GM21737 (cell line): ENCODE measurements at regions not wholly inside any gene's neighbourhood (a gene's known extent, or its start where the extent isn't known, plus 50 kb on each side); places are given as distances from the start of the nearest gene placed in this dataset.
"Not testable (repeated sequence)": the region's sequence is repeated elsewhere in the genome, so short reads cannot be mapped to it uniquely, and the experiment has no call there.

ENCODE experiments used
- ATAC-seq: cut with Tn5 transposase; IDR thresholded peaks from one replicate; pipeline ENCODE4 v1.9.1; 2021; ENCODE audit warnings: mild to moderate bottlenecking, moderate library complexity; ENCODE audit not compliant: unreplicated experiment

DNA sequence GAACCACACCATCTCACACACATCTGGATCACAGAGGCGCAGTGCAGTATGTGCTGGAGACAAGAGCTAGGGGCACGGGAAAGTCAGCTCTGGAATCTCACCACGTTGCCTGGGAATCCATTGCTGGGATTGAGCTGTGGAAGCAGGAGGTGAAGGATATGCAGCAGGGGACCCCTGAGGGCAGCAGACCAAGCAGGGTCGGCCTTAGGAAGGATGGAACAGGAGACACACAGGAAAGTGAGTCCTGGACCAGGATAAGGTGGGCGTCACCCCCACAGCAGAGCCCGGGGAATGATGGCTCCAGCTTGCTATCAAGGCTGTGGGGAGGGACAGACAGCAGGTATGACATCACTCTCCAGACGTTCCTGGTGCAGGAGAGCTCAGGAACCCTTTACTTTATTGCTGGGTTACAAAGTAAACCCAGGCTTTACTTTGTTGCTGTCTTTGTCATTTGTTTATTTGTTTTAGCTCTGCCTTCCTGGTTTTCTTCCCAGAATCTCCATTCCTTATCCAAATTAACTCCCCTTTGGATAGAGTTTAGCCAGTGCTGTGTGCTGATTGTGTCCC lies 329.8 kb upstream of the MYT1L start:
- ATAC-seq, result no peak

DNA sequence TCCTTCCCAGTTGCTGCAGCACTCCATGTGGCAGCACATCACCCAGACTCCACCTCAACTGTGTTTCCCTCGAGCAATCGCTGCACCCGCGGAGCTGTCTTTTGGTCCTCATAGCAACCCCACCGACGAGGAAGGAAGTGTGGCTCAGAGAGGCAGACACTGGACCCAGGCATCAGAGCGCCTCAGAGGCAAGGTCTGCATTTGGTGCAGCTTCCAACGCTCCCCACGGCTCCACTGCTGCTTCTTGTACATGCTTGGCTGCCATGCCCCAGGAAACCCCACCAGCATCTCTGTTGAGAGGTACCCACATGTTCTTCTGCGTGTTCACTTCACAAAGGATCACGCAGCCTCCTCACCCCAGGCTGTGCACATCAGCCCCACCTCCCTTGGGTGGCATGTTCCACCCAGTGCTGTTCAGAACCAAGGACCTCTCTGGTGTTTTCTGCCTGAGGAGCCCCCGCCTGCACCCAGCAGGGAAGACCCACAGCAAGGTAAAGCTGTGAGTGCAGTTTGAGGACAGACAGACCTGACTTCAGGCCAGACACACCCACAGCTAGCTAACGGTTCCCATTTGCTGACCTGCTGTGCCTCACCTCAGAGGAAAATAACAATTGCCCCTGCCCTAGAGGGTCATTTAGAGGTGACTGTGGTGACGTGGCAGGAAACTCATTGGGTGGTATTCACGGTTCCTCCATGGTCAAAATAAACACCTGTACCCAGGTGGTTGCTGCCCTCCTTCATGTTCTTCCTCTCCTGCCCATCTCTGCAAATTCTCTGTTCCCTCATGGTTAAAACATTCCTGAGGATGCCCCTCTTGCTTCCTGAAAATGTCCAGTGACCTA lies 326.3 kb upstream of the MYT1L start:
- ATAC-seq, result no peak

DNA sequence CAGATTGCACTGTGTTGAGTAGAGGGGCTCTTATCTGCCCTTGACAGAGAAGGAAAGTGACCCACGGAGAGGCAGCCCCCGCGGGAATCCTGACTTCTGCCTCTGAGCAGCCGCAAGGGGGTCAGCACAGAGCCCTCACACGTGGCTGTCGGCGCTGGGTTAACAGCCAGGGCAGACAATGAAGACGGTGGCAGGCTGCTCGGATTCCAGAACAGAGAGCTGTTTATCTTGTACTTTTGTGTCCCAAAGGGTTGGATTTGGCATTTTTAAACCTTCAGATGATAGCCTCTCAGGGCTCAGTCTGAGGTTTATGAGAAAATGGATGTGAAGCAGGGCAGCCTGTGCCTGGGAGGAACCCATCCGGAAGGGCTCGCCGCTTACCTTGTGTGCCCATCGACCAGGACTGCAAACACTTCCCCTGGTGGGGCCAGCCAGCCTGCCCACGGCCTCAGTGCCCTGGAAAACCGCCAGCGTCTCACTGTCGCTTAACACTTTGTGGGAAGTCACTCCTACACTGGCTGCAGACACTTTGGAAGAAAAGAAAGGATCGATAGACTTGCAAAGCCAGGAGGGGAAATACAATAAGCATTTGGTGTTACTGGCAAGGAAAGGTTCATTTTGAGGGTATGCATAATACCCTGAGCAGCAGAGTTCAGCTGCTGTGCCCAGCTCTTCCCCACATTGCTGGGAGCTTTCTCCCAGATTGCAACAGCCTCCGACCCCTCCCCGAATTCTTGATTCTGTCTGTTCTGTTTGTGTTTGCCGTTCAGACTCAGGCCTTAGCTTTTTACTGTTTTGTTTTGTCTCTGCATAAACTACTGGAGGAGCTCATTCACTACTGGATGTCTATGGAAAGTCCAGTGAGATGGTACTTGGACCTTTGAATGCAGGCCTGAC lies 325.3 kb upstream of the MYT1L start:
- ATAC-seq, result no peak

DNA sequence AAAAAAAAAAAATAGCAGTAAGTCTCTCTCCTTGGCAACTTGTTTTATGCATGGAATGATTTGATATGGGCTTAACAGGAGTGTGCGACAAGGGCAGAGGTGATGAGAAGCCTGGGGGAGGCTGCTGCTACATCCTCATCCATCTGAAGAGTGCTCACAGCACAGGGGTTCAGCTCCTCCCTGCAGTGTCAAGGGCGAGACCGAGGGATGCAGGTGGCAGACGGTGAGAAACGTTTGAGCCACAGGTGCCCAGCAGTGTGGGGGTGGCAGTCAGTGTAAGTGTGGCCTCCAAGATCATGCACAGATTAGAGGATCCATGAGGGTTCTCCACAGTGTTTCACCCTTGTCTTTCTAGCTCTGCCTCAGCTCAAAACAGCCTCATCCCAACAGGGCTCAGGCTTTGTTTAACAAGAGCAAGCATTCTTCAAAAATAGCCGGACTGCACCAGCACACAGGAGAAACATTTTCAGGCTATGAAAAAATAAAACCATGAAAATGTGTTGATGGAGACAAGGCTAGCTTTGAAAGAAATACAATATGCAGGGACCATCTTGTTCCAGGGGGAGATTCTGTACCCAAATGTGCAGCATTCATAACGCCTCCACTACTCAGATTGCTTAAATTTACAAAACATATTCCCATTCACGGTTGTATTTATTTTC lies 324.5 kb upstream of the MYT1L start:
- ATAC-seq, result no peak

DNA sequence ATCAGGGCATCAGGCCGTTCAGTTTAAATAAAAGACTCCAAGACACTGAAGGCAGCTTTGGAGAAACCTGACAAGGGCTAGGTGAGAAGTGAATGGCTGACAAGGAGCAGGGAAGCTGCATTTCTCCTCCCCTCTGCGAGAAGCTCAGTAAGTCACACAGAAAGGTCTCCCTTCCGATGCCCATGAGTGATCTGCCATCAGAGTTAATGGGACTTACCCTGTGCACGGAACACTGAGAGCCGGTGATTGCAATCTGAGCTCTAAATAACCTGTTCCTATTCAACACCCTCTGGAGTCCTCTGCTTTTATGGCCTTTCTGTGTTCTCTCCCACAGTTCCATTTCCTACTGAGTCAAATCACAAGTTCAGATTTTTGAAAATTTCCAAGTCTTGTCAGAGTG lies 322.2 kb upstream of the MYT1L start:
- no peak for ATAC-seq

DNA sequence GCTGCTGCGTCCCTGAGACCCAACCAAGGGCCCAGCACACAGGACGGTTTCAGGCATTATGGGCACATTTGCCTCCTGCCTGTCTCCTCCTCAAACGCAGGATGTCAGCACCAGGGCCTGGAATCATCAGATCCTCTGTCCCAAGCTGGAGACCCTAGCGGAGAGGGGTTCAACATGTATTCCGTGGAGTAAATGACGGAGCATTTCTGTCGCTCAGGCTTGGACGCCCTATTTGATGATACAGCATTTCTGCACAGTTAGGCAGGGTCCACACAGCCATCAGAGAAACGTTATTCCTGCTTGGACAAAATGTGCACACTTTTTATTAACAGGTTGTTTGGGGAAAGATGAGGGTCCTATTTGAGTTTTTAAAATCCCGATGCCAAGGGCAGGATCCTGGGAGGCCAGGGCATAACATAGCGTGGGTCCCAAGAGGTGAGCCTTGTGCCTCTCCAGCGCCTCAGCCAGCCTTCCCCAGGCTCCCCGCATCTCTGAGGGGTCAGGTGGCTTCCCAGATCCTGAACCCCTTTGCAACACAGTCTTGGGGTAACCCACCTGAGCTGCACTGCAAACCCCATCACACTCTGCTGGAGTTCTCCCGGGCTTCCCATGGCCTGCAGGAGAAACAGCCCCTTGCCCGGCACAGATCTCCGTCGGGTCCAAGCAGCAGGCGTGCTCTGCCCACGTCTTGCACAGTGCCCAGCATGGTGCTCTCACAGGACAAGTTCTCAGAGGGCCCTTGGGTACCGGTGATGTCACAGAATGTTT lies 319.7 kb upstream of the MYT1L start:
- no peak for ATAC-seq

DNA sequence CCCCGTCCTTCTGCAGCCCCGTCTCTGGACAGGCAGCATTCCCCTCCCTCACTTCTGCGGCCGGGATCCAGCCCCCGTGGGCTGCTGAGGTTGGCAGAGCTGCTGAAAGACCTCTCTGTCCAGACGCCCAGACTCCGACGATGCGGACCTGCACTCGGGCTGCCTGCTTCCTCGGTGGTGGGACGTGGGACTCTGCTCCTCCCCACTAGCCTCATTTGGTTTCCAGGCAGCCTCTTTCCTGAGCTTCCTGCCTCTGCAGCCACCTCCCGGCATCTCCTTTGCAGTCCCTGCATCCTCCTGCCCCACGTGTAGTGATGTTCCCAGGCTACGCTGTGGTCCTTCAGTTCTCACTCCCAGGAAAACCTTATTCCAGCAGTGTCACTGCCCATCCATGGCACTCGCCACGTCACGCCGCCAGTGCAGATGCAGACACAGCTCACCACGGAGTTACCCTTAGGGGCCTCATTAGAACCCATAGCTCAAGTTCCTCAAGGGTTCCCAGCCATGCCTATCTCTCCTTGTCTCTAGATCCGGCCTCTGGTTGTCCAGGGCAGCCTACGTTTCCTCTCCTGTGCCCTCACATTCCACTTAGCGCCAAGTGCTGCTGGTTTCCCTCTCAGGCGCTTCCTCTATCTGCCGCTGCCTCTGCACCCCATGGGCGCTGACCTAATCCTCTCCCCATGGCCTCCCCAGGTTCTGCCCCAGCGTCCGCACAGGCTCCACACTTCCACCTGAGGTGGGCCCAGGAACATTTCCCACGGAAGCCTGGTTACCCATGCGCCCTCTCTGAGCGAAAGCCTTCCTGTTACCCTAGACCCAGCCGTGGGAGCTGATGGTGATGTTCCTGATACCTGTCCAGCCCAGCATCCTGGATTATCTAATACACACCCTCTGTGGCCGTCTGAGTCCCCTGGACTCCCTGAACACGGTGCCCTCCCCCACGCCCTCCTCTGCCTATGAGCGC lies 318.3 kb upstream of the MYT1L start:
- no peak for ATAC-seq

DNA sequence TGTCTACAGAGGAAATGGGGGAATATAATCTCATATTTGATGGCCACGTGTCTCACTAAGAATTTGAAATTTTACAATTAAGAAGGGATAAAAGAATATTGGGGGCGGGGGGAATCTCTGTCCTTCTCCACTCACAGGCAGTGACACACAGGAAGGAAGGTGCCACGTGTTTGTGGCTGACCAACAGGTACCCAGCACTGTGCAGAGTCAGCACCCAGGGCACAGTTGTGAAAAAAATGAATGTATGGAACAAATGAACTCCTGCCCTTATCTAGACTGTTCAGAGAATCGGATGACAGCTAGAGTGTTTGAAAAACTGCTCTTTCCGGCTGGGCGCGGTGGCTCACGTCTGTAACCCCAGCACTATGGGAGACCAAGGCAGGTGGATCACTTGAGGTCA lies 317.0 kb upstream of the MYT1L start:
- ATAC-seq, result no peak

DNA sequence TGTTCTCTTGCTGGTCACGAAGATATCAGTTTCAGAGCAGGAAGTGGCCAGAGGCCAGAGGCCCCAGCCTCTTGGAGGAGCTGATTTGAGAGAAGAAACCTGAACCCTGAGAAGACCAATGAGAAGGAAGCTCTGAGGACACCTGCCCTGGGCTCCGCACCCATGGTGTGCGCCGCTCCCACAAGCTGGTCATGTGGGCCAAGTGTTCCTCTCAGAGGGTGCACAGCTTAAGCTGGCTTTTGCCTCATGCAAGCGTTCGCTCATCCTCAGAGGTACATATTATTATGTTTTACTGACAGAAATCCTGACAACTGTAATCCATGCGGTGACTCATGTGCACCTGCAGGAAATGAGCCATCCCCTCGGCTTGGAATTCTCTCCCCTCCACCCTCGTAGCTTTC lies 316.1 kb upstream of the MYT1L start:
- ATAC-seq, result no peak

DNA sequence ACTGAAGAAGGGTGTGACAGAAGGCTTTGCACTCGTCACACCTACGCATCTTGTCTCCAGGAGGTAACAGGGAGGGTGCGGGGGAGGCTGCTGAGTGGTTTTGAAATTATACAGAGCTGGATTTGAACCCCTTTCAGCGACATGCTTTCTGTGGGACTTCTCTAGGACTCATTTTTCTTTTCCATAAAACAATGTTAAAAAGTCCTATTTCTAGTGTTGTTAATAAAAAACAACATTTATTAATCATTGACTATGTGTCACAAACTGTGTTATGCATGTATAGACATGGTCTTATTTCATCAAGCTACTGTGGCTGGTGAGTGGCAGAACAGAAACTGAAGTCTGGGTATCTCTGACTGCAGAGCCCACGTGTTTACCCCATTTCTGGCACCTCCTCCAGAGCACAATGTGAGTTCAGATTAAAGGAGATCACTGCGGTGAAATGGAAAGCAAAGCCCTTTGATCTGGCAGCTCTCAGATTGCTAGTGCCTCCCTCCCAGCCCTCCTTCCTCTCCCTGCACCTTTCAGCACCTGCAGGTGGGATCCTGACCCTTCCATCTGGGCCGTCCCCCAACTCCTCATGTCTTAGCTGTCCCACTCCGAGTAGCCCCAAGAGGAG lies 315.5 kb upstream of the MYT1L start:
- ATAC-seq, result no peak

DNA sequence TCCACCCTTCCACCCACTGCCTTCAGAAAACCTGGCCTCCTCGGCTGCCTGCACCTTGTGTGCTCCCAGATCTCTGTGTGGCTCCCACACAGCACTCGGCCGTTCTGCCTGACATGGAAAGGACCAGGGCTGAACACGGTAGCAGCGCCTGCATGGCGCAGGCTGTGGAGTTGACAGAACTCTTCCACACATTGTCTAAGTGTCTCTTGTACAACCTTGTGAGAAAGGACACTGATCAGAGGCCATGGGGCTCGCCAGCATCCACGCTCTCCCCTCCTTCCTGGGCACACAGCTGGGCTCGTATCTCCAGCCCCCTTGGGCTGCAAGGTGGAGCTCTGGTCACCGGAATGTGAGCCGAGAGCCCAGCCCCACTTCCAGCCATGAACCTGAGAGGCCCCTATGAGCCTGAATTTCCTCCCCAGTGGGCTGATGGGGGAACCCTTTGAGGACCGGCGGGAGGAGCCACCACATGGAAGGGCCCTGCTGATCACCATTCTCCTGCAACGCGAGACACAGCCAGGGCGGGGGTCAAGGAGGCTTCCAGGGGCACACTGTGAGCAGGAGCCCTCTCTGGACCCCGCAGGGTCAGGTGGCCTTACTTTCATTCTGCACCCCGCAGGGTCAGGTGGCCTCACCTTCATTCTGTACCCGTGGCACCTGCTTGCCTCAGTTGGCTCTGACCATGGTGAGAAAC lies 314.2 kb upstream of the MYT1L start:
- ATAC-seq, result no peak

DNA sequence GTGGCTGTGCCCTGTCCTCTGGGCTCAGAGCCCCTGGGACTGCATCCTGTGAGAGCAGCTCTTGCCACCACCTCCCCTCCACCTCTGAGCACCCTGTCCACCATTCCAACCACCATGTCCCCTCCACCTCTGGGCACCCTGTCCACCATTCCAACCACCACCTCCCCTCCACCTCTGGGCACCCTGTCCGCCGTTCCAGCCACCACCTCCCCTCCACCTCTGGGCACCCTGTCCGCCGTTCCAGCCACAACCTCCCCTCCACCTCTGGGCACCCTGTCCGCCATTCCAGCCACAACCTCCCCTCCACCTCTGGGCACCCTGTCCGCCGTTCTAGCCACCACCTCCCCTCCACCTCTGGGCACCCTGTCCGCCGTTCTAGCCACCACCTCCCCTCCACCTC lies 313.7 kb upstream of the MYT1L start:
- ATAC-seq, result not testable (repeated sequence)

DNA sequence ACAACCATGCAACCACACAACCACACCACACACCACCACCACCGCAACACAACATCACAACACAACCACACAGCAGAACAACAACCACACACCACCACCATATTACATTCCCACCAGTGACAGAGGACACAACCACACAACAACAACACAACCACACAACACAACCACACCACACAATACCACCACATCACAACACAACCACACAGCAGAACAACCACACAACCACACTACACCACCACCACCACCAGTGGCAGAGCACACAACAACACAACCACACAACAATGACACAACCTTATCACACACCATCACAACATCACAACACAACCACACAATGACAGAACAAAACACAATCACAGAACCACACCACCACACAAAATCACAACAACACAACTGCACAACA lies 313.0 kb upstream of the MYT1L start:
- ATAC-seq, result no peak

DNA sequence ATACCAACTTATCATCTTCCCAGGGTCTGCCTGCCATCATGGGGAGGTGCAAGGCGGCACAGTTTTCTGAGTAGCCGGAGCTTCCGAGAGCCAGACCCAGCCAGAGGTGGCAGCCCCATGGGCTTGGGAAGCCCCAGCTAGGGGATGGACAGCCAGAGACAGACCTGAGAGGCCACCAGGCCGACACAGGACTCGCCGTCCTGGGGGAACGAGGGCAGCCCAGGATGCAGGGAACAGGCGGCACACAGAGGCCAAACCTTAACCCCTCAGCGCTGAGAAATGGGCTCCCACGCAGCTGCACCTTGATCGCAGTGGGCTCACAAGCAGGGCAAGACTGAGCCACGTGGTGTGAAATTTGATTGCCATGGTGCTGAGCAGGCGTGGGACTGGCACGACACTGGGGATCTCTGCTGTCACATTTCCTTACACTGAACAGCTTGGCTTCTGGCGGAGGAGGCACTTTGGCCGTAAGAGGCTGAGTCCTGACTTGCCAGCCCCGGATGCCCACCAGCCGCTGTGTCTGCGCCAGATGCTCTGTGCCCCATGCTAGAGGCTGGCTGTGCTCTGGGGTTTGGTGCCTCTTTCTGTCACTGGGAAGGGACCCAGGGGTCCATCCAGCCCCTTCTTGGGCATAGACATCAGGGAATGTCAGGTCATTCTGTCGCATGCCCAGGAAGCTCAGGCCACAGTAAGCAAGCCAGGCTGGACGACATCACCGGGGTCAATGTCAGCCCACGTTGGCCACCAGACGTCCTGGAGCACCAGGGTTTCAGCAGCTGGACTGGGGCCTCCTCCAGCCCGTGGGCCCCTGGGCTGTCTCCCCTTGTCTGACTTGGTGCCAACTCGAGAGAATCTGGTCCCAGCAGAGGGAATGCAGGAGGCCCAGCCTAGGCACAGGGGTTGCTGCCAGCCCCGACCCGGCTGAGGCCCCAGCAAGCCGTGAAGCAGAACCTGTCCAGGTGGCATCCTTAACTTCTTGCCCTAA lies 312.1 kb upstream of the MYT1L start:
- no peak for ATAC-seq

DNA sequence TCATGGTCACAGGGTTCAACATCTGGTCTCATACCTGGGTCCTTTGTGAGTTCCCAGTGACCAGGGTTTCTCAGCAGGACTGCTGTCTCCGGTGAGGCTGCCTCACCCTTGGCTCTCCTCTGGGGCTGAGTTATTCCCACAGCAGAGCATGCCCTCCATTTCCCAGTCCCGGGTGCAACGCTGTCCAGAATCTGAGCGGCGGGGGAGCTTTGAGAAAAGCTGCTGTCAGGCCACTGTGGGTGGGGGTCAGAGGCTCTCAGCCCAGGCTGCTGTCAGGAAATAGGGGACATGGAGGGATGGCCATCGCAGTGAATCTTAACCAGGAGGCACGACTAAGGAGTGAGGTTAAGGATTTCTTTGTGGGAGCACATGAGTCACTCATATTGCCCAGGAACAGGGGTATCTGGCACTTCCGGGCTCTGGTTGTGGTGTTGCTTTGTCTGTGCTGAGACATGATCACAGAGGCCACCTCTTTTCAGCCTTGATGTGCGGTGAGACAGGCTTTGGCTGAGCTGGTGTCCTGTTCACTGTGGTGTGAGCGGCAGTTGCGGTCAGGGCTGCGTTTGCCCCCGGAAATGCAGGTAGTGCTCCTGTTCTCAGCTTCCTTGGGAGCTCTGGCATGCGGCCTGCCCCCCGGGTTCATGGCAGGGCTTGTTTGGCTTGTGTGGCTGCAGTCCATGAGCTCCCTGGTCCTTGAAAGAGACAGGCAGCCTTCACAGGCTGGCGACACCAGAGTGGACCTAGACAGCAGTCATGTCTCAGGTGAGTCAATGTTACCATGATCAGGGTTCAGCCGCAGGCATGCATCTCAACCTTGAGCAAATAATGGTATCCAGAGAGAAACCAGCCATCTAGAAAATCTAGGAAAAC lies 310.7 kb upstream of the MYT1L start:
- ATAC-seq, result no peak

DNA sequence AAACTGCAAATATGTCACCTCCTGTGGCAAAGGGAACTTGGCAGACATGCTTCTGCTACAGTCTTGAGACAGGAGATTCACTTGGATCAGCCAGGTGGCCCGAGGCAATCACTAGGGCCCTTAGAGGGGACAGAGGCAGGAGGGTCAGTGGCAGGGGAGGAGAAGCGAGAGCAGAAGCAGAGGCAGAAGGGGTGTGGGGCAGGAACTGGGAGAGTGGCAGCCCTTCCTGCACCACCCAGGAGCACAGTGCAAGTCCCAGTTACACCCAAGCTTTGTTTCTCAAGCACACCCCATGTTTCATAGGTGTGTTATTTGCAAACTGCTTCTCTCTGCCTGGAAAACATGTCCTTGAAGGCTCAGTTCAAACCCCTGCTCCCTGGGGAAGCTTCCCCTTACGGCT lies 309.7 kb upstream of the MYT1L start:
- no peak for ATAC-seq
